ENCODE measurements at regions not wholly inside any gene's neighbourhood (a gene's known extent, or its start where the extent isn't known, plus 50 kb on each side); places are given as distances from the start of the nearest gene placed in this dataset.

DNA sequence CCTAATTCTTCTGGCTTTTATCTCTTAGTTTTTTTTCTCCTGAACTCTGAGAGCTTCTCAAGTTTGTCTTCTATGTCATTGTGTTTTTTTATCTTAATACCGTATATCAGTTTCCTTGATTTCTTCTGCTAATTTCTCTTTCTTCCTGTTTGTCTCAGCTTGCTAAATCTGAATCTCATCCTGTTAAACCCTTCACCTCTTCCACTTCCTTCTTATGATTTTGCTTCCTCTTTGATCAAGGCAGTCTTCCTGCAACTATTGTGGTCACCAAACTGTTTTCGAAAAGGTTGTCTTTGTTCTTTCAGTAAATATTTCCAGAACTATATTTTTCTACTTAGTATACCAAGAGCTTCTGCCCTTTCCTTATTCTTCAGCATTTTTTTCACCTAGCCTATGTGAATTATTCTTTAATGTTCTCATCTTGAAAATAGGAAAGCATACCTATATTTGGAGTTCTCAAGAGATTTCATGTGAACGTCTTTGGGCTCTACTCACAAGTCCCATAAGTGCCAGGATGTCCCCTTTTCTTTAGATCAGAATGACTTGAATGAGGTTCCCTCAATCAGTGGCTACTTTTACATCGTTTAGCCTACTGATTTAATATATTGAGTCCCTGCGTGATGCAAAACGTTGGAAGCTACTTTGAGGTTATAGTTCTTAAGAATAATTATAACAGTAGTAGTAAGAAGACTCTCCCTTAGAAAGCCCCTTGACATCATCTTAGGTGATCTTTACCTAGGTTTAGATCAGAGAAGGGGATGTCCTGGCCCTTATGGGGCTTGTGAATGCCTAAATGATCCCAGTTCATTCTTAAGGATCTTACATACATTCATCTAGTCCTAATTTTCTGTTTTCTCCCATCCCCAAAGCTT, 415.4 kb upstream of the AUTS2 start:
- Mint-ChIP-seq H3K36me3 (no peaks in the 10 kb centered on the region), H3K4me3 (no peak overlapping the region), H3K27me3 (ENCODE audit: low read depth in 2 of 2) (peaks cover 0 to 2% of the 10 kb centered on the region in 2 donors), H3K27ac (no peak overlapping the region), H3K9me3 (peaks cover 3% of the 10 kb centered on the region in 2 donors), H3K4me1 (peaks cover 6 to 11% of the 10 kb centered on the region in 2 donors)
- H3K4me3 ChIP-seq (ENCODE audit: low read length) = no peak overlapping the region
- TF ChIP-seq, protein P1, sequence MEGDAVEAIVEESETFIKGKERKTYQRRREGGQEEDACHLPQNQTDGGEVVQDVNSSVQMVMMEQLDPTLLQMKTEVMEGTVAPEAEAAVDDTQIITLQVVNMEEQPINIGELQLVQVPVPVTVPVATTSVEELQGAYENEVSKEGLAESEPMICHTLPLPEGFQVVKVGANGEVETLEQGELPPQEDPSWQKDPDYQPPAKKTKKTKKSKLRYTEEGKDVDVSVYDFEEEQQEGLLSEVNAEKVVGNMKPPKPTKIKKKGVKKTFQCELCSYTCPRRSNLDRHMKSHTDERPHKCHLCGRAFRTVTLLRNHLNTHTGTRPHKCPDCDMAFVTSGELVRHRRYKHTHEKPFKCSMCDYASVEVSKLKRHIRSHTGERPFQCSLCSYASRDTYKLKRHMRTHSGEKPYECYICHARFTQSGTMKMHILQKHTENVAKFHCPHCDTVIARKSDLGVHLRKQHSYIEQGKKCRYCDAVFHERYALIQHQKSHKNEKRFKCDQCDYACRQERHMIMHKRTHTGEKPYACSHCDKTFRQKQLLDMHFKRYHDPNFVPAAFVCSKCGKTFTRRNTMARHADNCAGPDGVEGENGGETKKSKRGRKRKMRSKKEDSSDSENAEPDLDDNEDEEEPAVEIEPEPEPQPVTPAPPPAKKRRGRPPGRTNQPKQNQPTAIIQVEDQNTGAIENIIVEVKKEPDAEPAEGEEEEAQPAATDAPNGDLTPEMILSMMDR (IDR thresholded peaks at IDR 0.05) = no peak
- WGBS (ENCODE audit: insufficient coverage) = 17% methylated on average over 3 of the region's 6 CpGs
- no peaks in the 10 kb centered on the region for H3K27me3 ChIP-seq (ENCODE audit: control insufficient read depth, insufficient read depth, low read length)
- DNase-seq (no peak), ATAC-seq (no peak)
- no peaks in the 10 kb centered on the region for H3K4me1 ChIP-seq (ENCODE audit: control insufficient read depth, insufficient read depth, low read length)
- intact Hi-C loops (cut with micrococcal nuclease) = no loop called here
- no peak overlapping the region for H3K27ac ChIP-seq (ENCODE audit: low read length)
- no peaks in the 10 kb centered on the region for H3K9me3 ChIP-seq (ENCODE audit: control insufficient read depth, insufficient read depth, low read length)
- H3K36me3 ChIP-seq (ENCODE audit: control insufficient read depth, insufficient read depth, low read length) = no peaks in the 10 kb centered on the region

DNA sequence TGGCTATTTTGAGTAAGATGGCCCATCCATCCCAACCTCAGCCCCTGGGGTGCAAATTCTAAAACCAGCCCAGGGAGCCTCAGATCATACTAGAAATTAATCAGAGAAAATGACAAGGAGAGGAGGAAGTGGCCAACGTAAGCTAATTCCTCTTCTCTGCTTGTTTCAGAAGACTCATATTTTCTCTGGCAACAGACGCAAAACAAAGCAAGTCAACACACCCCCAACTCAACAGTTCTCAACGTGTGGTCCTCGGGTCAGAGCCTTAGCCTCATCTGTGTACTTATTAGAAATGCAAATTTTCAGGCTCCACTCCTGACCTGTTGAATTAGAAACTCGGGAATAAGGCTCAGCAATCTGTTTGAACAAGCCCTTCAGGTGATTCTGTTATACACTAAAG, 413.9 kb upstream of the AUTS2 start:
- H3K36me3 Mint-ChIP-seq = no peaks in the 10 kb centered on the region
- Histone ChIP-seq H3K27ac (ENCODE audit: low read length) (no peak overlapping the region), H3K27me3 (ENCODE audit: control insufficient read depth, insufficient read depth, low read length) (no peaks in the 10 kb centered on the region), H3K4me1 (ENCODE audit: control insufficient read depth, insufficient read depth, low read length) (no peaks in the 10 kb centered on the region), H3K9me3 (ENCODE audit: control insufficient read depth, insufficient read depth, low read length) (no peaks in the 10 kb centered on the region), H3K4me3 (ENCODE audit: low read length) (no peak overlapping the region), H3K36me3 (ENCODE audit: control insufficient read depth, insufficient read depth, low read length) (no peaks in the 10 kb centered on the region)
- peaks cover 3% of the 10 kb centered on the region in 2 donors for H3K9me3 Mint-ChIP-seq
- no peak overlapping the region for H3K27ac Mint-ChIP-seq
- H3K4me1 Mint-ChIP-seq = peaks cover 6 to 11% of the 10 kb centered on the region in 2 donors
- ATAC-seq (no peak), DNase-seq (no peak)
- no peak overlapping the region for H3K4me3 Mint-ChIP-seq
- peaks cover 0 to 3% of the 10 kb centered on the region in 2 donors for H3K27me3 Mint-ChIP-seq (ENCODE audit: low read depth in 2 of 2)
- WGBS (ENCODE audit: insufficient coverage) = 14% methylated on average over 4 of the region's 5 CpGs
- TF ChIP-seq, protein P1 (IDR thresholded peaks at IDR 0.05) = no peak
- intact Hi-C loops (cut with micrococcal nuclease) = no loop called here

DNA sequence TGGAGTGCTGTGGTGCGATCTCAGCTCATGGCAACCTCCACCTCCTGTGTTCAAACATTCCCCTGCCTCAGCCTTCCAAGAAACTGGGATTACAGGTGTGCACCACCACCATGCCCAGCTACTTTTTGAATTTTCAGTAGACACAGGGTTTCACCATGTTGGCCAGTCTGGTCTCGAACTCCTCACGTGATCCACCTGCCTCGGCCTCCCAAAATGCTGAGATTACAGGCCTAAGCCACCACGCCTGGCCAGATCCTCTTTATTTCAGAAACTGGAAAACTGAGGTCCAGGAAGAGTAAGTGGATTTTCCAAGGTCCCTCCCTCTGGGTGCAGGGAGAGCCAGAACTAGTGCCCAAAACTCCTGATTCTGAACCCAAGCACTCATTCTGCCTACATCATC, 413.1 kb upstream of the AUTS2 start:
- no peak overlapping the region for H3K4me3 Mint-ChIP-seq
- intact Hi-C loops (cut with micrococcal nuclease) = no loop called here
- Histone ChIP-seq H3K4me3 (ENCODE audit: low read length) (no peak overlapping the region), H3K27ac (ENCODE audit: low read length) (no peak overlapping the region), H3K4me1 (ENCODE audit: control insufficient read depth, insufficient read depth, low read length) (no peaks in the 10 kb centered on the region), H3K9me3 (ENCODE audit: control insufficient read depth, insufficient read depth, low read length) (no peaks in the 10 kb centered on the region), H3K27me3 (ENCODE audit: control insufficient read depth, insufficient read depth, low read length) (no peaks in the 10 kb centered on the region), H3K36me3 (ENCODE audit: control insufficient read depth, insufficient read depth, low read length) (no peaks in the 10 kb centered on the region)
- WGBS (ENCODE audit: insufficient coverage) = 95% methylated on average over 5 of the region's 5 CpGs
- H3K4me1 Mint-ChIP-seq = peaks cover 6 to 11% of the 10 kb centered on the region in 2 donors
- H3K27me3 Mint-ChIP-seq (ENCODE audit: low read depth in 2 of 2) = peaks cover 0 to 3% of the 10 kb centered on the region in 2 donors
- ATAC-seq (no peak), DNase-seq (no peak)
- no peak overlapping the region for H3K27ac Mint-ChIP-seq
- H3K36me3 Mint-ChIP-seq = no peaks in the 10 kb centered on the region
- H3K9me3 Mint-ChIP-seq = peaks cover 3% of the 10 kb centered on the region in 2 donors
- TF ChIP-seq, protein P1 (IDR thresholded peaks at IDR 0.05) = no peak

All from natural killer cell (primary cell).